ENCODE measurements at regions not wholly inside any gene's neighbourhood (a gene's known extent, or its start where the extent isn't known, plus 50 kb on each side); places are given as distances from the start of the nearest gene placed in this dataset.

GRCh38 chr4:96753216-96753615 is 913.3 kb downstream of the PDHA2 start:
- TF ChIP-seq YY1 (IDR thresholded peaks at IDR 0.05; ENCODE audit: insufficient read depth, insufficient read length) = no peak
- no peak for TF ChIP-seq ZNF274 (IDR thresholded peaks at IDR 0.05; ENCODE audit: low read depth, low read length)
- TF ChIP-seq SUZ12 (IDR thresholded peaks at IDR 0.05; ENCODE audit: extremely low read depth, insufficient read depth, insufficient read length) = no peak
- no peak for DNase-seq (ENCODE audit: low read depth, low spot score)
- Histone ChIP-seq H3K27me3 (ENCODE audit: insufficient read depth, insufficient read length) (no peaks in the 10 kb centered on the region), H3K4me3 (ENCODE audit: insufficient read length, low read depth) (no peak overlapping the region), H3K36me3 (ENCODE audit: insufficient read depth, insufficient read length, low read length) (no peaks in the 10 kb centered on the region), H3K4me1 (ENCODE audit: insufficient read depth, insufficient read length) (no peaks in the 10 kb centered on the region), H3K9me3 (ENCODE audit: insufficient read depth, low read length) (peaks cover 5% of the 10 kb centered on the region; the same call in 1 of the 2 replicates), H3K9ac (ENCODE audit: insufficient read length, low read depth) (no peak overlapping the region)

GRCh38 chr4:96755569-96756484 is 915.9 kb downstream of the PDHA2 start:
- TF ChIP-seq SUZ12 (IDR thresholded peaks at IDR 0.05; ENCODE audit: extremely low read depth, insufficient read depth, insufficient read length) = no peak
- no peak for TF ChIP-seq ZNF274 (IDR thresholded peaks at IDR 0.05; ENCODE audit: low read depth, low read length)
- no peak for TF ChIP-seq YY1 (IDR thresholded peaks at IDR 0.05; ENCODE audit: insufficient read depth, insufficient read length)
- no peaks in the 10 kb centered on the region for H3K9me3 ChIP-seq (ENCODE audit: insufficient read depth, low read length)
- H3K9ac ChIP-seq (ENCODE audit: insufficient read length, low read depth) = no peak overlapping the region

GRCh38 chr4:96756584-96756983 is 916.7 kb downstream of the PDHA2 start:
- Histone ChIP-seq H3K36me3 (ENCODE audit: insufficient read depth, insufficient read length, low read length) (no peaks in the 10 kb centered on the region), H3K4me3 (ENCODE audit: insufficient read length, low read depth) (no peak overlapping the region), H3K27me3 (ENCODE audit: insufficient read depth, insufficient read length) (no peaks in the 10 kb centered on the region), H3K9ac (ENCODE audit: insufficient read length, low read depth) (no peak overlapping the region), H3K4me1 (ENCODE audit: insufficient read depth, insufficient read length) (no peaks in the 10 kb centered on the region), H3K9me3 (ENCODE audit: insufficient read depth, low read length) (no peaks in the 10 kb centered on the region)
- TF ChIP-seq ZNF274 (IDR thresholded peaks at IDR 0.05; ENCODE audit: low read depth, low read length) (no peak), SUZ12 (IDR thresholded peaks at IDR 0.05; ENCODE audit: extremely low read depth, insufficient read depth, insufficient read length) (no peak), YY1 (IDR thresholded peaks at IDR 0.05; ENCODE audit: insufficient read depth, insufficient read length) (no peak)
- DNase-seq (ENCODE audit: low read depth, low spot score) = no peak

More at GRCh38 chr4:96755569-96756484, 915.9 kb downstream of the PDHA2 start:
- Histone ChIP-seq H3K36me3 (ENCODE audit: insufficient read depth, insufficient read length, low read length) (no peaks in the 10 kb centered on the region), H3K27me3 (ENCODE audit: insufficient read depth, insufficient read length) (no peaks in the 10 kb centered on the region), H3K4me3 (ENCODE audit: insufficient read length, low read depth) (no peak overlapping the region), H3K4me1 (ENCODE audit: insufficient read depth, insufficient read length) (no peaks in the 10 kb centered on the region)
- DNase-seq (ENCODE audit: low read depth, low spot score) = no peak

DNA sequence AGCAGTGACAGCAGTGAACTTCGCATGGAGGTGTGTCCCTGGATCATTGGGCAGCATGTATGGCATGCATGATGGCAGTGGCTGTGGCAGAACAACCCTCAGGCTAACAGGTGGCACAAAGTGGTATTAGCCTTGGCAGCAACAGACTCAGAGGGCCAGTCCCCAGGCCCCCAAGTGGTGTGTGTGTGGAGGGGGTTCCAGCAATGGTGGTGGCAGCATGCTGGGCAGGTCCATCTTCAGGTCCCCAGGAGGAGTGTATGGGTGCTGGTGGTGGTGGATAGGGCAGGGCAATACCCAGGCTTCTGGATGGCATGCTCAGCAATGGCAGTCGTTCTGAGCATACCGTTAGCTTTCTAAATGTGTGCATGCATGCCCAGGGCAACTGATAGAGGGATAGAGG is 923.7 kb downstream of the PDHA2 start:
- Histone ChIP-seq H3K4me1 (ENCODE audit: insufficient read depth, insufficient read length) (no peaks in the 10 kb centered on the region), H3K9me3 (ENCODE audit: insufficient read depth, low read length) (no peaks in the 10 kb centered on the region), H3K9ac (ENCODE audit: insufficient read length, low read depth) (no peak overlapping the region), H3K27me3 (ENCODE audit: insufficient read depth, insufficient read length) (no peaks in the 10 kb centered on the region), H3K36me3 (ENCODE audit: insufficient read depth, insufficient read length, low read length) (no peaks in the 10 kb centered on the region), H3K4me3 (ENCODE audit: insufficient read length, low read depth) (no peak overlapping the region)
- no peak for TF ChIP-seq SUZ12 (IDR thresholded peaks at IDR 0.05; ENCODE audit: extremely low read depth, insufficient read depth, insufficient read length)
- no peak for TF ChIP-seq YY1 (IDR thresholded peaks at IDR 0.05; ENCODE audit: insufficient read depth, insufficient read length)
- TF ChIP-seq ZNF274 (IDR thresholded peaks at IDR 0.05; ENCODE audit: low read depth, low read length) = no peak
- no peak for DNase-seq (ENCODE audit: low read depth, low spot score)

GRCh38 chr4:96766359-96766758 is 926.5 kb downstream of the PDHA2 start:
- TF ChIP-seq YY1 (IDR thresholded peaks at IDR 0.05; ENCODE audit: insufficient read depth, insufficient read length) (no peak), SUZ12 (IDR thresholded peaks at IDR 0.05; ENCODE audit: extremely low read depth, insufficient read depth, insufficient read length) (no peak), ZNF274 (IDR thresholded peaks at IDR 0.05; ENCODE audit: low read depth, low read length) (no peak)
- Histone ChIP-seq H3K27me3 (ENCODE audit: insufficient read depth, insufficient read length) (no peaks in the 10 kb centered on the region), H3K4me1 (ENCODE audit: insufficient read depth, insufficient read length) (no peaks in the 10 kb centered on the region), H3K4me3 (ENCODE audit: insufficient read length, low read depth) (no peak overlapping the region), H3K9ac (ENCODE audit: insufficient read length, low read depth) (no peak overlapping the region), H3K9me3 (ENCODE audit: insufficient read depth, low read length) (no peaks in the 10 kb centered on the region), H3K36me3 (ENCODE audit: insufficient read depth, insufficient read length, low read length) (no peaks in the 10 kb centered on the region)
- no peak for DNase-seq (ENCODE audit: low read depth, low spot score)

- Histone ChIP-seq H3K9ac (ENCODE audit: insufficient read length, low read depth) (no peak overlapping the region), H3K4me1 (ENCODE audit: insufficient read depth, insufficient read length) (no peaks in the 10 kb centered on the region), H3K4me3 (ENCODE audit: insufficient read length, low read depth) (no peak overlapping the region), H3K27me3 (ENCODE audit: insufficient read depth, insufficient read length) (no peaks in the 10 kb centered on the region), H3K9me3 (ENCODE audit: insufficient read depth, low read length) (no peaks in the 10 kb centered on the region), H3K36me3 (ENCODE audit: insufficient read depth, insufficient read length, low read length) (no peaks in the 10 kb centered on the region)
- TF ChIP-seq ZNF274 (IDR thresholded peaks at IDR 0.05; ENCODE audit: low read depth, low read length) = no peak
- TF ChIP-seq SUZ12 (IDR thresholded peaks at IDR 0.05; ENCODE audit: extremely low read depth, insufficient read depth, insufficient read length) = no peak
- no peak for TF ChIP-seq YY1 (IDR thresholded peaks at IDR 0.05; ENCODE audit: insufficient read depth, insufficient read length)
- DNase-seq (ENCODE audit: low read depth, low spot score) = no peak
These were observed 928.1 kb downstream of the PDHA2 start for GRCh38 chr4:96767815-96768480.

- Histone ChIP-seq H3K9ac (ENCODE audit: insufficient read length, low read depth) (no peak overlapping the region), H3K4me1 (ENCODE audit: insufficient read depth, insufficient read length) (no peaks in the 10 kb centered on the region), H3K4me3 (ENCODE audit: insufficient read length, low read depth) (no peak overlapping the region), H3K27me3 (ENCODE audit: insufficient read depth, insufficient read length) (no peaks in the 10 kb centered on the region), H3K36me3 (ENCODE audit: insufficient read depth, insufficient read length, low read length) (no peaks in the 10 kb centered on the region), H3K9me3 (ENCODE audit: insufficient read depth, low read length) (no peaks in the 10 kb centered on the region)
- no peak for DNase-seq (ENCODE audit: low read depth, low spot score)
- no peak for TF ChIP-seq ZNF274 (IDR thresholded peaks at IDR 0.05; ENCODE audit: low read depth, low read length)
These were observed 935.6 kb downstream of the PDHA2 start for GRCh38 chr4:96775501-96775900.
